H9 (cell line): ENCODE measurements at regions not wholly inside any gene's neighbourhood (a gene's known extent, or its start where the extent isn't known, plus 50 kb on each side); places are given as distances from the start of the nearest gene placed in this dataset.

Source experiments
- DNase-seq: peaks from one replicate; pipeline ENCODE4 v3.0.0-alpha.2; 2017
- H2AFZ ChIP-seq: one replicate; pipeline ENCODE4 v1.6.1; 2013; ENCODE audit warnings: mild to moderate bottlenecking, low read length, control low read depth, moderate library complexity
- H2AK5ac ChIP-seq: 2 replicates; pipeline ENCODE4 v1.6.1; 2013; ENCODE audit warnings: low read length, control low read depth, mixed read lengths; ENCODE audit not compliant: insufficient read length
- H2BK120ac ChIP-seq: one replicate; pipeline ENCODE4 v1.6.1; 2013; ENCODE audit warnings: low read depth, mild to moderate bottlenecking, low read length, control low read depth, inconsistent platforms; ENCODE audit not compliant: poor library complexity, severe bottlenecking
- H2BK12ac ChIP-seq: 2 replicates; pipeline ENCODE4 v1.6.1; 2013; ENCODE audit warnings: low read length, control low read depth, mixed read lengths, low read depth; ENCODE audit not compliant: insufficient read length
- H2BK15ac ChIP-seq: 2 replicates; pipeline ENCODE4 v1.6.1; 2013; ENCODE audit warnings: low read depth, low read length, control low read depth
- H2BK20ac ChIP-seq: one replicate; pipeline ENCODE4 v1.6.1; 2013; ENCODE audit warnings: low read depth, mild to moderate bottlenecking, low read length, control low read depth, inconsistent platforms; ENCODE audit not compliant: poor library complexity, severe bottlenecking
- H2BK5ac ChIP-seq: 2 replicates; pipeline ENCODE4 v1.6.1; 2013; ENCODE audit warnings: low read length, control low read depth, mixed read lengths; ENCODE audit not compliant: insufficient read length
- H3K14ac ChIP-seq: 2 replicates; pipeline ENCODE4 v1.6.1; 2013; ENCODE audit warnings: low read length, control low read depth; ENCODE audit not compliant: insufficient read depth
- H3K18ac ChIP-seq: 2 replicates; pipeline ENCODE4 v1.6.1; 2013; ENCODE audit warnings: low read depth, mild to moderate bottlenecking, mixed read lengths, low read length, control low read depth; ENCODE audit not compliant: insufficient read length
- H3K23ac ChIP-seq: 2 replicates; pipeline ENCODE4 v1.6.1; 2013; ENCODE audit warnings: low read length, control low read depth, mixed read lengths, low read depth; ENCODE audit not compliant: insufficient read length
- H3K23me2 ChIP-seq: 2 replicates; pipeline ENCODE4 v1.6.1; 2013; ENCODE audit warnings: low read depth, mild to moderate bottlenecking, mixed read lengths, low read length, control low read depth; ENCODE audit not compliant: insufficient read length, poor library complexity, severe bottlenecking
- H3K27ac ChIP-seq: 2 replicates; pipeline ENCODE4 v1.5.1; 2013; ENCODE audit warnings: low read length, control low read depth, mixed read lengths, low read depth; ENCODE audit not compliant: insufficient read length
- H3K27me3 ChIP-seq: 2 replicates; pipeline ENCODE4 v1.6.1; 2013; ENCODE audit warnings: low read length, control low read depth, inconsistent platforms; ENCODE audit not compliant: insufficient read depth
- H3K4ac ChIP-seq: 2 replicates; pipeline ENCODE4 v1.6.1; 2013; ENCODE audit warnings: low read depth, mild to moderate bottlenecking, control low read depth, inconsistent platforms, low read length, moderate library complexity
- H3K4me1 ChIP-seq: 2 replicates; pipeline ENCODE4 v1.6.1; 2013; ENCODE audit warnings: low read length, control low read depth, inconsistent platforms; ENCODE audit not compliant: insufficient read depth
- H3K4me2 ChIP-seq: 2 replicates; pipeline ENCODE4 v1.6.1; 2013; ENCODE audit warnings: low read length, control low read depth, mixed read lengths; ENCODE audit not compliant: insufficient read length, insufficient read depth
- H3K56ac ChIP-seq: 2 replicates; pipeline ENCODE4 v1.6.1; 2013; ENCODE audit warnings: low read depth, mild to moderate bottlenecking, mixed read lengths, low read length, control low read depth; ENCODE audit not compliant: insufficient read length
- H3K79me1 ChIP-seq: 2 replicates; pipeline ENCODE4 v1.6.1; 2013; ENCODE audit warnings: low read depth, mild to moderate bottlenecking, moderate library complexity, low read length, control low read depth, inconsistent platforms; ENCODE audit not compliant: insufficient read depth, poor library complexity, severe bottlenecking
- H3K79me2 ChIP-seq: 2 replicates; pipeline ENCODE4 v1.6.1; 2013; ENCODE audit warnings: low read length, control low read depth, inconsistent platforms; ENCODE audit not compliant: insufficient read depth
- H3K9ac ChIP-seq: 2 replicates; pipeline ENCODE4 v1.6.1; 2013; ENCODE audit warnings: low read length, control low read depth, mixed read lengths; ENCODE audit not compliant: insufficient read length; ENCODE audit errors: extremely low read depth
- H3K9me3 ChIP-seq: one replicate; pipeline ENCODE4 v1.6.1; 2013; ENCODE audit warnings: low read depth, low read length, inconsistent platforms; ENCODE audit not compliant: control insufficient read depth
- H3T11ph ChIP-seq: one replicate; pipeline ENCODE4 v1.6.1; 2013; ENCODE audit warnings: mild to moderate bottlenecking, low read length, control low read depth, inconsistent platforms
- H4K20me1 ChIP-seq: one replicate; pipeline ENCODE4 v1.6.1; 2013; ENCODE audit not compliant: control insufficient read depth, insufficient read length, insufficient read depth
- H4K5ac ChIP-seq: 2 replicates; pipeline ENCODE4 v1.6.1; 2013; ENCODE audit warnings: low read depth, mild to moderate bottlenecking, mixed read lengths, low read length, control low read depth; ENCODE audit not compliant: insufficient read length
- H4K8ac ChIP-seq: replicated peaks from 2 replicates; pipeline ENCODE4 v1.6.1; 2013; ENCODE audit warnings: low read length, control low read depth, mixed read lengths, low read depth; ENCODE audit not compliant: insufficient read length
- H4K91ac ChIP-seq: 2 replicates; pipeline ENCODE4 v1.6.1; 2013; ENCODE audit warnings: low read depth, mild to moderate bottlenecking, moderate library complexity, mixed read lengths, low read length, control low read depth; ENCODE audit not compliant: insufficient read length
- H3K27ac Mint-ChIP-seq, 3 experiments: 2 replicates in 2 of 3; 3 replicates in 1 of 3; pipeline ENCODE4 v1.8.0; 2020 to 2021; ENCODE audit warnings: mixed read lengths in 3 of 3, mild to moderate bottlenecking in 1 of 3, moderate library complexity in 1 of 3
- H3K27me3 Mint-ChIP-seq: 2 replicates; pipeline ENCODE4 v1.8.0; 2021; ENCODE audit warnings: low read depth, mild to moderate bottlenecking, moderate library complexity, mixed read lengths
- H3K36me3 Mint-ChIP-seq, 3 experiments: 2 replicates in 2 of 3; 3 replicates in 1 of 3; pipeline ENCODE4 v1.8.0; 2020 to 2021; ENCODE audit warnings: low read depth in 3 of 3, mixed read lengths in 3 of 3; ENCODE audit not compliant: insufficient read depth in 1 of 3
- H3K4me1 Mint-ChIP-seq, 2 experiments: 2 replicates each; pipeline ENCODE4 v1.8.0; 2020; ENCODE audit warnings: mixed read lengths in 2 of 2
- H3K4me3 Mint-ChIP-seq, 2 experiments: 2 replicates in 1 of 2; 3 replicates in 1 of 2; pipeline ENCODE4 v1.8.0; 2020 to 2021; ENCODE audit warnings: mild to moderate bottlenecking in 2 of 2, mixed read lengths in 2 of 2, moderate library complexity in 1 of 2
- H3K9me3 Mint-ChIP-seq, 2 experiments: 2 replicates in 1 of 2; 3 replicates in 1 of 2; pipeline ENCODE4 v1.8.0; 2020; ENCODE audit warnings: mild to moderate bottlenecking in 2 of 2, mixed read lengths in 2 of 2, moderate library complexity in 1 of 2
- CTCF ChIP-seq: fragments of 200-600 bp; sonication (generic); conservative IDR thresholded peaks from 3 replicates; pipeline ENCODE4 v1.8.0; 2021; ENCODE audit warnings: antibody characterized with exemption, mild to moderate bottlenecking
- WGBS: extraction: QIAGEN DNeasy Blood & Tissue Kit; methylation state at CpG from one replicate; pipeline ENCODE4 v1.1.7; 2013; ENCODE audit warnings: missing lambda C conversion rate, low lambda C conversion rate, mixed read lengths; ENCODE audit not compliant: insufficient read length; ENCODE audit errors: extremely low coverage; 5-methylcytosine and 5-hydroxymethylcytosine counted together

- H3K14ac ChIP-seq: no peak overlapping the region
- no peak overlapping the region for H3K27ac ChIP-seq
- no peak overlapping the region for H4K91ac ChIP-seq
- no peaks in the 10 kb centered on the region for H3K27me3 ChIP-seq
- H3K56ac ChIP-seq: no peak overlapping the region
- no peak overlapping the region for H2AK5ac ChIP-seq
- H4K20me1 ChIP-seq: no peaks in the 10 kb centered on the region
- H2AFZ ChIP-seq: no peak overlapping the region
- no peaks in the 10 kb centered on the region for H3K23me2 ChIP-seq
- no peak for DNase-seq
- no peaks in the 10 kb centered on the region for H3K79me1 ChIP-seq
- no peak overlapping the region for H2BK120ac ChIP-seq
- H3K4me3 Mint-ChIP-seq: no peak overlapping the region
- no peaks in the 10 kb centered on the region; a peak in 3 of 7 replicates for H3K36me3 Mint-ChIP-seq
- H4K5ac ChIP-seq: no peak overlapping the region
- H3K4me1 ChIP-seq: no peaks in the 10 kb centered on the region; the same call in 1 of the 2 replicates
- H2BK20ac ChIP-seq: no peak overlapping the region
- H3K4ac ChIP-seq: no peak overlapping the region
- H2BK15ac ChIP-seq: no peak overlapping the region
- no peak for TF ChIP-seq CTCF
- H3K27me3 Mint-ChIP-seq: no peaks in the 10 kb centered on the region
- H2BK12ac ChIP-seq: no peak overlapping the region
- H4K8ac ChIP-seq: no peak overlapping the region
- no peaks in the 10 kb centered on the region for H3K9me3 ChIP-seq
- H3K18ac ChIP-seq: no peak overlapping the region
- H3T11ph ChIP-seq: no peak overlapping the region
- H3K9ac ChIP-seq: no peak overlapping the region
- no peak overlapping the region for H2BK5ac ChIP-seq
- no peaks in the 10 kb centered on the region for H3K79me2 ChIP-seq
- WGBS: no CpG with 5 or more reads among the region's 7 CpGs
- H3K23ac ChIP-seq: no peak overlapping the region
- peaks cover 2 to 6% of the 10 kb centered on the region in 2 experiments; a peak in 3 of 5 replicates for H3K9me3 Mint-ChIP-seq
- no peak overlapping the region for H3K4me2 ChIP-seq
- H3K4me1 Mint-ChIP-seq: peaks cover 0 to 7% of the 10 kb centered on the region in 2 experiments; a peak in 2 of 4 replicates
- no peak overlapping the region for H3K27ac Mint-ChIP-seq
Observed at GRCh38 chr21:27475363-27475955, 508.6 kb upstream of the ADAMTS5 start.
